HG03039 (cell line): ENCODE measurements at regions not wholly inside any gene's neighbourhood (a gene's known extent, or its start where the extent isn't known, plus 50 kb on each side); places are given as distances from the start of the nearest gene placed in this dataset.
"Not testable (repeated sequence)": the region's sequence is repeated elsewhere in the genome, so short reads cannot be mapped to it uniquely, and the experiment has no call there.

Source experiments
- ATAC-seq: cut with Tn5 transposase; IDR thresholded peaks from one replicate; pipeline ENCODE4 v1.9.1; 2021; ENCODE audit warnings: mild to moderate bottlenecking, moderate library complexity; ENCODE audit not compliant: unreplicated experiment

GRCh38 chr14:83575301-83575700, 1954.6 kb upstream of the FLRT2 start:
- no peak for ATAC-seq

DNA sequence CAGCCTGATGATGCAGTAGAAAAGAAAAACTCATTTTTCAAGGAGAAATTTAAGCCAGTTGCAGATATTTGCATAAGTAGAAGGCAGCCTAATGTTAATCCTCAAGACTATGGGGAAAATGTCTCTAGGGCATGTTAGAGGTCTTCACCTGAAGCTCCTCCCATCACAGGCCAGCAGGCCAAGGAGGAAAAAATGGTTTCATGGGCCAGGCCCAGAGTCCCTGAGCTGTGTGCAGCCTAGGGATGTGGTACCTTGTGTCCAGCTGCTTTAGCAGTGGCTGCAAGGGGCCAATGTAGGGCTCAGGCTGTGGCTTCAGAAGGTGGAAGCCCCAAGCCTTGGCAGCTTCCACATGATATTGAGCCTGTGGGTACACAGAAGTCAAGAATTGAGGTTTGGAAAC, 1946.7 kb upstream of the FLRT2 start:
- ATAC-seq: no peak

DNA sequence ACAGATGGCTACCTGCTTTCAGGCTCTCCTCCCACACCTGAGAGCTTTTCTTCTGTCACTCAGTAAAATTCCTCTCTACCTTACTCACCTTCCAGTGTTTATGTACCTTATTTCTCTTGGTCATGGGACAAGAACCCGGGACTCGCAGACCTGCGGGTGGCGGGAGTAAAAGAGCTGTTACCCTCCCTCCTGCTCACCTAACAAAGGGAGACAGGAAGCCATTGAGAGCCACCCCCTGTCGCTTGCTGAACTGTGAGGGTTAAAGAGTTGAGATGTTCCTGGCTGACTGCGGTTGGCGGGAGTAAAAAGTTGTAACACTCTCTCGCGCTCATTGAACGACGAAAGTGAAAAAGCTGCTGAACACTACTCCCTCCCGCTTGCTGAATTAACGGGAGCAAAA, 1935.1 kb upstream of the FLRT2 start:
- no peak for ATAC-seq

- no peak for ATAC-seq
These were observed 1922.3 kb upstream of the FLRT2 start for GRCh38 chr14:83607682-83608081.

GRCh38 chr14:83611491-83611890, 1918.5 kb upstream of the FLRT2 start:
- no peak for ATAC-seq

DNA sequence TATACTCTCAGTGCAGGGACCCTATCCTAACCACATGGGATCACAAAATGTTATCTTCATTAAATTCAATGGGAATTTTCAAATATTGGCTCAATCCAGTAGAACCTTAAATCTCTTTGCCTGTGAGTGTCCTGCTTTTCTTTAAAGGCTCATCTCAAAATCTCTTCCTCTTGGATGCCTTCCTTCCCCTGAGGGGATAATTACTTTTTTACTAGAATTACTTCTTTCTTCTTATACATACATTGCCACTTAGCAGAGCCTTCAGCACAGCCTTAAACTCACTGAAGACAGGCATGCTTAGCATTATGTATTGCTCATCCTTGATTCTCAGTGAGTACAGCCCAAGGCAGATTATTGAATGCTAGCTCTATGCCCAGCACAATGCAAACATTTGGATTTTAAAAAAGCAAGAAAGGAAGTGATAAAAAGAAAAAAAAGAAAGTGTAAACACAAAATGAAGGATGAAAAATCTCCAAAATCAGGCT, 1918.0 kb upstream of the FLRT2 start:
- no peak for ATAC-seq

GRCh38 chr14:83614956-83615355, 1915.0 kb upstream of the FLRT2 start:
- ATAC-seq: no peak

GRCh38 chr14:83624541-83624940, 1905.4 kb upstream of the FLRT2 start:
- no peak for ATAC-seq

DNA sequence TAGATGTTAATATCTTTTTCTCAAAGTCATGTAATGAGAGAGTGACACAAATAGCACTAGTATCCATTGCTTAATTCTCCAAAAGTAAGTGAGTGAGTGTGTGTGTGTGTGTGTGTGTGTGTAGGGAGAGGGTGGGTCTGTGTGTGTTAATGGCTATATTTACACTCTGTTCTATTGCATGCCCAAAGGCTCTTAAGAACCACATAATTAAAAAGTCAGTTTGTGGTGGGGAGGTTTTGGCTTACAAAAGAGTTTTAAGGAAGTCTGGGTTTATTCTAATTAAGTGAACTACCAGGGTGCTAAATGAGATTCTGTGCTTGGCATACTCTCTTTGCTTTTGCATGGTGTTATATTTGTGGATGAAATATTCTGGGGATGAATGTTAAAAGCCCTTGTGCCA, 1897.6 kb upstream of the FLRT2 start:
- ATAC-seq: no peak

- ATAC-seq: no peak
These were observed 1891.0 kb upstream of the FLRT2 start for GRCh38 chr14:83638748-83639504.

- ATAC-seq: not testable (repeated sequence)
These were observed 1890.5 kb upstream of the FLRT2 start for GRCh38 chr14:83639505-83639875.

GRCh38 chr14:83646228-83646627, 1883.7 kb upstream of the FLRT2 start:
- no peak for ATAC-seq

DNA sequence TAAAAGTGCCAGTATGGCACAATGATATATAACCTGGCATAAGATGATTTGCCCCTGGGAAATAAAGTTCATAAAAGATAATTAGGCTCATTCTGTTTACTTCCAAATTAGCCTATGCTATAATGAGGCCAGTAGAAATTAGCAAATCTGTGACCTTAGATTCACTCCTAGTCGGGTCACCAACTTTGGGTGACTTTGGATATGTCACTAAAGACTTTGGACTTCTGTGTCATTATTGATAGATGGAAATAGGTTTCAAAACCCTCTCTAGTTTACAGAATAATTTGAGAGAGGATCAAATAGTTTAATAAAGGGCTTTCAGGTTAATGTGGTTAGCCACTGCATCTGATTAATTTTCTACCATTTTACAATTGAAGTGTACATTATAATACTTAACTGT, 1869.3 kb upstream of the FLRT2 start:
- ATAC-seq: no peak

DNA sequence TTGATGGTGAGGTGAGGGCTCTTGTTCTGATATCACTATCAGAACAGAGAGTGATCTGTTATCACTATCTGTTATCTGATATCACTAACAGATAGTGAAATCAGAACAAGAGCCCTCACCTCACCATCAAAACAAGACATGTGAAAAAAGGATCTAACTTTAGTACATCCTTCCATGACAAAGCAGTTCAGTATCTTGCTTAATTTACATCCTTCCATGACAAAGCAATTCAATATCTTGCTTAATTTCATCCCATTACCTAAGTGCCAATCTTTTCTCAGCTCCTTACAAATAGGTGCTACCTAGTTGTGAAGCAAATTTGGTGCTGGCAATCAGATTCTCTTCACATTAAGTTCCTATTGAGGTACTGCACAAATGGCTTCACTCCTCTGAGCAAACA, 1865.6 kb upstream of the FLRT2 start:
- no peak for ATAC-seq

- no peak for ATAC-seq
These were observed 1840.7 kb upstream of the FLRT2 start for GRCh38 chr14:83689265-83689664.

DNA sequence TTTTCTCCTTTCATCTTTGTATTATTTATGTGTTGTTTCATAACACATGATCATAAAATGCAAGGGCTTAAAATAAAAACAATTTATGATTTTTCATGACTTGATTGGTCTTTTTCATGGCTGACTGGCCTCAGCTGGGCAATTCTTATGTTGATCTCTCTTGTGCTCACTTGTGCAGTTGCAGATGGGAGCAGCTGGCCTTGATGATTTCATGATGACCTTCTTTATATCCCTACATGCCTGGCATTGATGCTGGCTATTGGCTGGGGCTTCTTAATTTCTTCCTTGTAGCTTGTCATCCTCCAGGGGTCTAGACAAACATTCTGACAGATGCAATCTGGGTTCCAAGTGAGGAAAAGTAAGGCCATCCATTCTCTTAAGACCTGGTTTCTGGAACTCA, 1832.8 kb upstream of the FLRT2 start:
- ATAC-seq: no peak

DNA sequence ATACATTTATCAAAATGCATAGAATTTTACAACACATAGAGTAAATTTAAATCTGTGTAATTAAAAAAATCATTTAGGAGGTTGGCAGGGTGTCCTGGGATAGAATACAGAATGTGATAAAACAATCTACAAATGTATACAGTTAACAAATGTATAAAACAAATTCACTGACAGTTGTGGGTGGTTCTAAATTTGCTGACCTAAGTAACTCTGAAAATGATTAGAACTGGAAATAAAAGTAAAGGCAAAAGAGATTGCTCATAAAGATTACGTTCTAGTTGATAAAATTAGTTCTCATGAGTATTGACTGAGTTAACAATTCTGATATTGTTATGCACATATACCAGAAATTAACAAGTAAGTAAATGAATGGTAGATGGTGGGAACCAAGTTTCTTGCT, 1827.3 kb upstream of the FLRT2 start:
- no peak for ATAC-seq

- no peak for ATAC-seq
These were observed 1823.6 kb upstream of the FLRT2 start for GRCh38 chr14:83706231-83706954.

GRCh38 chr14:83707056-83707455, 1822.9 kb upstream of the FLRT2 start:
- no peak for ATAC-seq

DNA sequence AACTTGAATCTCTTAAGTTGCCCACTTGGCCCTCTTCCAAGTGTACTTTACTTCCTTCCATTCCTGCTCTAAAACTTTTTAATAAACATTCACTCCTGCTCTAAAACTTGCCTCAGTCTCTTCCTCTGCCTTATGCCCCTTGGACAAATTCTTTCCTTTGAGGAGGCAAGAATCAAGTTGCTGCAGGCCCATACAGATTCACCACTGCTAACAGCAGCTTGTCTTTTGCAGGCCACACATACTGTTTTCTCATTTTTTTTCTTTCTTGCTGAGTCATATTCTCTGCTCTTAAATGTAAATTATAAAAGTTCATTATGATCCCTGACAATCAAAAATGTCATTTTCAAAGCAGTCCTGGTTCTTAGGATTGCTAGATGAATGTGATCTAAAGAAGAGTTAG, 1820.8 kb upstream of the FLRT2 start:
- no peak for ATAC-seq

DNA sequence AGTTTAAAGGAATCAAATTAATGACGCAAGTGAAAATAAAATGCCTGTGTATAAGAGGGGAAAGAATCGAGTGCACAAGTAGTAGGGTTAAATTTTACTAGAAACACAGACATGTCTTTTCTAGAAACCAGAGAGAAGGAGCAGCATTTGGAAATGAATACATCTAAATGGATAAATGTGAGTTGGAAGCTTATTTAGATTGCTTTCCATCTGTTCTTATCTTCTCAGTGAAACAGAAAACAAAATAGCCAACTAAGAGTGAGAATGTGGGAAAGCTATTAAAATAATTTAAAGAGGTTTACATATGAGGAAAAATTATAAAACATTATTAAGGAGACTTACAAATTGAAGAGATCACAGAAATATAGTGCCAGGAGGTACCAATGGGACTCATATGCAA, 1818.9 kb upstream of the FLRT2 start:
- no peak for ATAC-seq

DNA sequence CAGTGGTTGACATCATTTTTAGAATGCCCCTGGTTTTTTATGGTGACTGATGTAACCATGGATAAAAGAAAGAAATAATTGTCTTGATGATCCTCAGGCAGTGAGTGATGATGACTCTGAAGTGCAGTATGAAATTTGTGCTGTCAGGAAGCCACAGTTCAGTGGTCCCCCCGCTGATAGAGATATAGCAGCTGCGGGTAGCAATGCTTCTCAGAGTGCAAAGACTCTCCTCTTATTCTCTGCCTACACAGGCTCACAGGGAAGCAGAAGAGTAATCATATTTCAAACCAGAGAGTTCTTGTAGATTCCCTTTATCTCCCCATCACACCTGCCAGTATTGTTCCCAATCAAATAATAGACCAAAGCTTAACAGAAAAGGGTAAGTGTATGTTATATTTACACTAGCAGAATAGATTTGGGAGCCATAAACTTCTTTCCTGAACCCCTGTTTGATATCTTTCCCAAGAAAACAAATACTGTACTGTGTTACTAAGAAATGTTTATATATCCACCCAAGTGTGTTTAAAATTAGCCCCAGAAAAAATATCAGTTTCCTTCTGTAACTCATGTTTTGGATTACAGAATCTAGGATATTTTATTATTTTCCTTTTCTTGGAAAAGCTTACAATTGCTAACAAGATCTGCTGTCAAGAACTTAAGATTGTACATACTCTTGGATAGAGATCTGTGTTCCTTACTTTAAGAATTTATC, 1817.4 kb upstream of the FLRT2 start:
- ATAC-seq: no peak
